GM12872 (cell line): ENCODE measurements at regions not wholly inside any gene's neighbourhood (a gene's known extent, or its start where the extent isn't known, plus 50 kb on each side); places are given as distances from the start of the nearest gene placed in this dataset.

Experiments used
- CTCF ChIP-seq: IDR thresholded peaks from 3 replicates; pipeline ENCODE4 v1.5.1; 2011; ENCODE audit warnings: low read depth, mild to moderate bottlenecking, low read length, moderate library complexity; ENCODE audit not compliant: insufficient read depth

DNA sequence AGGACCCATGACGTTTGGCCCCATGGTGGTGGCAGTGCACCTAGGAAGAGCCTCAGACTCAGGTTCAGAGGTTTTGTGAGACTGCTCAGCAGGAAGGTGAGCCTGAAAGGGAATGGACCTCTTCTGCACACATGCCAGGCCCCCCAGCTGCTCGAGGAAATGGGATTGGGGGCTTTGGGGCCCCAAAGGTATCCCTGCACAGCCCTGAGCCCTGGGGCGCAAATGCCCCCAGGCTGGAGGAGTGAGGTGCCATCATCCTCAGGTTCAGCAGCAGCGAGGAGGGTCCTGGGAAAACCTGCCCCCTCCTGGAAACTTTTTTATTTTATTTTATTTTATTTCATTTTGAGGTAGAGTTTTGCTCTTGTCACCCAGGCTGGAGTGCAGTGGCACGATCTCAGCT lies 171.8 kb upstream of the MVB12B start:
- TF ChIP-seq CTCF = no peak

- no peak for TF ChIP-seq CTCF
Measured at GRCh38 chr9:126155756-126156664, 170.6 kb upstream of the MVB12B start.

- TF ChIP-seq CTCF = no peak
Measured at GRCh38 chr9:126156898-126157297, 169.7 kb upstream of the MVB12B start.

GRCh38 chr9:126157423-126157822 lies 169.2 kb upstream of the MVB12B start:
- no peak for TF ChIP-seq CTCF

DNA sequence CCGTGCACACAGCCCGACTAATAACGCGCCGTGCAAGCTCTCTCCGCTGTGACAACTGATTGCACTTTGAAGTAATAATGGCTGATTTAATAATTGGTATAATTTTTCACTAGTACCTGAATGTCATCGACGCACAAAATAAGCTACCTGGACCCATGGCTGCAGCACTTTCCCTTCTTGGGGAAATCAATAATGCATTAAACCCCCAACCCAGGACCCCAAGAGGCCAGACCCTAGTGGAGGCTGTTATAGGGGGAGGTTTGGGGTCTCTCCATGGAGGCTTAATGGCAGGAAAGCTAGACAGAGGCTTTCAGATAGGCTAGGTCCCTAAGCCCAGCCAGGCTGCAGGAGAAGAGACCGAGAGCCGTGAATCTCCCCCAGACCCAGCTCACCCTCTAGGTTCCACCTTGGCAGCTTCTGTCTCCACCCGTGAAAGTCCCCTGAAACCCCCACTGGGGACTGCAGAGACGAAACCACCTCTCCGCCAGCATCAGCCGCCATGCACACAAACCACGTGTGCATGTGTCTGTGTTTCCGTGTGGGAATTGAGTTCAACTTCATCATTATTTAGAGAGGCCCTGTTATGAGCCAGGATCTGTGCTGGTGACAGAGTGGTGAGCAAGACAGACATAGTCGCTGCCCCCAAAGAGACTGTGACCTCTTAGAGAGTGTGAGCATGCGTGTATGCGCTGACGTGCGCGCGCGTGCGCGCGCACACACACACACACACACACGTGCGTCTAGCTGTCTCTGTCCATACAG lies 168.6 kb upstream of the MVB12B start:
- TF ChIP-seq CTCF = no peak

DNA sequence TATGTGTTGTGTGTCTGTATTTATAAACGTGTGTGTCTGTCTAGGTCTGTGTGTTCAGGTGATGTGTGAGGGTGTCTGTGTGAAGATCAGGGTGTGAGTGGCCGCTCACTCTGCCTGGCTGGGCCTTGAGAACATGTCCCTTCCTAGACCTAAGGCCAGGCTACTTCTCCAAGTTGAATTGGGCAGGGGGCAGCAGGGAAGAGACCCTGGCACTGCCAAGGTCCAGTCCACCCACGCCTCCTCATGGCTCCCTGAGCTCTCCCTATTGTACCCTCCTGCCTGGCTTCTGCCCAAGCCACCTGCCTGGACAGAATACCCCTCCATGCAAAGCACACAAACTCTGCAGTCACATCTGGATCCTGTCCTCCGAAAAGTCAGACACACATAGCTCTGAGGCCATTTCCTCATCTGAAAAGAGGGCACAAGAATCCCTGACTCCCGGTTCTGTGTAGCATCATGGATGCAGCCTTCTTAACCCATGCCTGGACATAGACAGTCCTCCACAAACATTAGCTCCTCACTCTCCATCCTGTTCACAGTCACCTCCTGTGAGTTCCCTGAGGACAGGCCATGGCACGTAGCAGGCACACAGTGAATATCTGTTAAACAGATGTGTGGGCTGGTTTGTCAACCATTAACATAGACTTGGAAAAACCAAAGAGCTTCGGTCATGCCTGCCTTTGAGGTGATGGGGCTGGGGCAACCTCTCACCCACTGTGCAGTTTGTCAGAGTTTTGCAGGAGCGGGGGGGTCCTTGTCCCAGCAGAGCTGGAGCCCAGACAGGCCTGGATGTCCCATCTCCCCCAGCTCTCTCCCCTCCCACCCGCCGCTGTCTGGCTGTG lies 167.8 kb upstream of the MVB12B start:
- TF ChIP-seq CTCF = no peak
